ENCODE measurements at regions not wholly inside any gene's neighbourhood (a gene's known extent, or its start where the extent isn't known, plus 50 kb on each side); places are given as distances from the start of the nearest gene placed in this dataset.
"Not testable (repeated sequence)": the region's sequence is repeated elsewhere in the genome, so short reads cannot be mapped to it uniquely, and the experiment has no call there.

GRCh38 chr4:57320849-57321248 lies 210.7 kb upstream of the IGFBP7 start:
- H3K4me1 ChIP-seq (ENCODE audit: control insufficient read depth in 1 of 2, insufficient read depth in 2 of 2, low read length in 2 of 2), result no peaks in the 10 kb centered on the region
- H3K4me3 ChIP-seq (ENCODE audit: low read depth in 1 of 2, low read length in 2 of 2), result no peak overlapping the region
- no peak overlapping the region for H3K27ac ChIP-seq (ENCODE audit: low read length)
- no peaks in the 10 kb centered on the region for H3K27me3 ChIP-seq (ENCODE audit: low read depth, low read length)
- H3K36me3 ChIP-seq (ENCODE audit: control insufficient read depth in 1 of 2, insufficient read depth in 2 of 2, low read length in 2 of 2), result no peaks in the 10 kb centered on the region
- H3K9me3 ChIP-seq (ENCODE audit: control insufficient read depth in 1 of 2, low read length in 2 of 2), result no peaks in the 10 kb centered on the region

- Histone ChIP-seq H3K4me3 (ENCODE audit: low read depth in 1 of 2, low read length in 2 of 2) (no peak overlapping the region), H3K4me1 (ENCODE audit: control insufficient read depth in 1 of 2, insufficient read depth in 2 of 2, low read length in 2 of 2) (no peaks in the 10 kb centered on the region), H3K9me3 (ENCODE audit: control insufficient read depth in 1 of 2, low read length in 2 of 2) (no peaks in the 10 kb centered on the region), H3K27ac (ENCODE audit: low read length) (no peak overlapping the region), H3K36me3 (ENCODE audit: control insufficient read depth in 1 of 2, insufficient read depth in 2 of 2, low read length in 2 of 2) (no peaks in the 10 kb centered on the region), H3K27me3 (ENCODE audit: low read depth, low read length) (no peaks in the 10 kb centered on the region)
Observed at GRCh38 chr4:57320217-57320616, 210.0 kb upstream of the IGFBP7 start.

GRCh38 chr4:57318703-57319102 lies 208.5 kb upstream of the IGFBP7 start:
- no peaks in the 10 kb centered on the region for H3K4me1 ChIP-seq (ENCODE audit: control insufficient read depth in 1 of 2, insufficient read depth in 2 of 2, low read length in 2 of 2)
- H3K36me3 ChIP-seq (ENCODE audit: control insufficient read depth in 1 of 2, insufficient read depth in 2 of 2, low read length in 2 of 2), result no peaks in the 10 kb centered on the region
- H3K27ac ChIP-seq (ENCODE audit: low read length), result no peak overlapping the region
- H3K9me3 ChIP-seq (ENCODE audit: control insufficient read depth in 1 of 2, low read length in 2 of 2), result no peaks in the 10 kb centered on the region
- H3K27me3 ChIP-seq (ENCODE audit: low read depth, low read length), result no peaks in the 10 kb centered on the region
- no peak overlapping the region for H3K4me3 ChIP-seq (ENCODE audit: low read depth in 1 of 2, low read length in 2 of 2)

GRCh38 chr4:57314636-57315035 lies 204.5 kb upstream of the IGFBP7 start:
- no peaks in the 10 kb centered on the region for H3K36me3 ChIP-seq (ENCODE audit: control insufficient read depth in 1 of 2, insufficient read depth in 2 of 2, low read length in 2 of 2)
- no peaks in the 10 kb centered on the region for H3K9me3 ChIP-seq (ENCODE audit: control insufficient read depth in 1 of 2, low read length in 2 of 2)
- H3K4me3 ChIP-seq (ENCODE audit: low read depth in 1 of 2, low read length in 2 of 2), result no peak overlapping the region
- no peaks in the 10 kb centered on the region for H3K27me3 ChIP-seq (ENCODE audit: low read depth, low read length)
- H3K4me1 ChIP-seq (ENCODE audit: control insufficient read depth in 1 of 2, insufficient read depth in 2 of 2, low read length in 2 of 2), result no peaks in the 10 kb centered on the region
- H3K27ac ChIP-seq (ENCODE audit: low read length), result no peak overlapping the region

- no peak overlapping the region for H3K4me3 ChIP-seq (ENCODE audit: low read depth in 1 of 2, low read length in 2 of 2)
- H3K27me3 ChIP-seq (ENCODE audit: low read depth, low read length), result no peaks in the 10 kb centered on the region
- no peaks in the 10 kb centered on the region for H3K4me1 ChIP-seq (ENCODE audit: control insufficient read depth in 1 of 2, insufficient read depth in 2 of 2, low read length in 2 of 2)
- no peaks in the 10 kb centered on the region for H3K9me3 ChIP-seq (ENCODE audit: control insufficient read depth in 1 of 2, low read length in 2 of 2)
- H3K36me3 ChIP-seq (ENCODE audit: control insufficient read depth in 1 of 2, insufficient read depth in 2 of 2, low read length in 2 of 2), result no peaks in the 10 kb centered on the region
- H3K27ac ChIP-seq (ENCODE audit: low read length), result no peak overlapping the region
Observed at GRCh38 chr4:57312296-57312695, 202.1 kb upstream of the IGFBP7 start.

GRCh38 chr4:57309658-57310057 lies 199.5 kb upstream of the IGFBP7 start:
- H3K36me3 ChIP-seq (ENCODE audit: control insufficient read depth in 1 of 2, insufficient read depth in 2 of 2, low read length in 2 of 2), result no peaks in the 10 kb centered on the region
- no peak overlapping the region for H3K27ac ChIP-seq (ENCODE audit: low read length)
- no peaks in the 10 kb centered on the region for H3K4me1 ChIP-seq (ENCODE audit: control insufficient read depth in 1 of 2, insufficient read depth in 2 of 2, low read length in 2 of 2)
- no peaks in the 10 kb centered on the region for H3K9me3 ChIP-seq (ENCODE audit: control insufficient read depth in 1 of 2, low read length in 2 of 2)
- no peak overlapping the region for H3K4me3 ChIP-seq (ENCODE audit: low read depth in 1 of 2, low read length in 2 of 2)
- H3K27me3 ChIP-seq (ENCODE audit: low read depth, low read length), result no peaks in the 10 kb centered on the region

- H3K27ac ChIP-seq (ENCODE audit: low read length), result no peak overlapping the region
- no peak overlapping the region for H3K4me3 ChIP-seq (ENCODE audit: low read depth in 1 of 2, low read length in 2 of 2)
- no peaks in the 10 kb centered on the region for H3K9me3 ChIP-seq (ENCODE audit: control insufficient read depth in 1 of 2, low read length in 2 of 2)
- H3K4me1 ChIP-seq (ENCODE audit: control insufficient read depth in 1 of 2, insufficient read depth in 2 of 2, low read length in 2 of 2), result no peaks in the 10 kb centered on the region
- no peaks in the 10 kb centered on the region for H3K27me3 ChIP-seq (ENCODE audit: low read depth, low read length)
- no peaks in the 10 kb centered on the region for H3K36me3 ChIP-seq (ENCODE audit: control insufficient read depth in 1 of 2, insufficient read depth in 2 of 2, low read length in 2 of 2)
Observed at GRCh38 chr4:57308301-57308700, 198.1 kb upstream of the IGFBP7 start.

GRCh38 chr4:57305836-57306235 lies 195.7 kb upstream of the IGFBP7 start:
- no peak overlapping the region for H3K4me3 ChIP-seq (ENCODE audit: low read depth in 1 of 2, low read length in 2 of 2)
- no peak overlapping the region for H3K27ac ChIP-seq (ENCODE audit: low read length)
- H3K9me3 ChIP-seq (ENCODE audit: control insufficient read depth in 1 of 2, low read length in 2 of 2), result no peaks in the 10 kb centered on the region
- H3K4me1 ChIP-seq (ENCODE audit: control insufficient read depth in 1 of 2, insufficient read depth in 2 of 2, low read length in 2 of 2), result no peaks in the 10 kb centered on the region
- no peaks in the 10 kb centered on the region for H3K36me3 ChIP-seq (ENCODE audit: control insufficient read depth in 1 of 2, insufficient read depth in 2 of 2, low read length in 2 of 2)
- no peaks in the 10 kb centered on the region for H3K27me3 ChIP-seq (ENCODE audit: low read depth, low read length)

GRCh38 chr4:57303012-57303751 lies 193.0 kb upstream of the IGFBP7 start:
- Histone ChIP-seq H3K4me3 (ENCODE audit: low read depth in 1 of 2, low read length in 2 of 2) (no peak overlapping the region), H3K4me1 (ENCODE audit: control insufficient read depth in 1 of 2, insufficient read depth in 2 of 2, low read length in 2 of 2) (no peaks in the 10 kb centered on the region), H3K27me3 (ENCODE audit: low read depth, low read length) (no peaks in the 10 kb centered on the region), H3K27ac (ENCODE audit: low read length) (no peak overlapping the region), H3K9me3 (ENCODE audit: control insufficient read depth in 1 of 2, low read length in 2 of 2) (peaks cover 0 to 4% of the 10 kb centered on the region in 2 donors), H3K36me3 (ENCODE audit: control insufficient read depth in 1 of 2, insufficient read depth in 2 of 2, low read length in 2 of 2) (no peaks in the 10 kb centered on the region)

GRCh38 chr4:57300300-57300699 lies 190.1 kb upstream of the IGFBP7 start:
- H3K4me3 ChIP-seq (ENCODE audit: low read depth in 1 of 2, low read length in 2 of 2); H3K36me3 ChIP-seq (ENCODE audit: control insufficient read depth in 1 of 2, insufficient read depth in 2 of 2, low read length in 2 of 2); H3K27me3 ChIP-seq (ENCODE audit: low read depth, low read length); H3K27ac ChIP-seq (ENCODE audit: low read length); H3K4me1 ChIP-seq (ENCODE audit: control insufficient read depth in 1 of 2, insufficient read depth in 2 of 2, low read length in 2 of 2); H3K9me3 ChIP-seq (ENCODE audit: control insufficient read depth in 1 of 2, low read length in 2 of 2): not testable (repeated sequence)

GRCh38 chr4:57291911-57292310 lies 181.7 kb upstream of the IGFBP7 start:
- Histone ChIP-seq H3K4me3 (ENCODE audit: low read depth in 1 of 2, low read length in 2 of 2) (no peak overlapping the region), H3K4me1 (ENCODE audit: control insufficient read depth in 1 of 2, insufficient read depth in 2 of 2, low read length in 2 of 2) (no peaks in the 10 kb centered on the region), H3K27me3 (ENCODE audit: low read depth, low read length) (no peaks in the 10 kb centered on the region), H3K27ac (ENCODE audit: low read length) (no peak overlapping the region), H3K36me3 (ENCODE audit: control insufficient read depth in 1 of 2, insufficient read depth in 2 of 2, low read length in 2 of 2) (no peaks in the 10 kb centered on the region), H3K9me3 (ENCODE audit: control insufficient read depth in 1 of 2, low read length in 2 of 2) (no peaks in the 10 kb centered on the region)
